GM12891 (cell line): ENCODE measurements at regions not wholly inside any gene's neighbourhood (a gene's known extent, or its start where the extent isn't known, plus 50 kb on each side); places are given as distances from the start of the nearest gene placed in this dataset.
"Not testable (repeated sequence)": the region's sequence is repeated elsewhere in the genome, so short reads cannot be mapped to it uniquely, and the experiment has no call there.

ENCODE experiments used
- DNase-seq: peaks from one replicate; pipeline ENCODE4 v3.0.0; 2011; ENCODE audit warnings: low spot score; ENCODE audit not compliant: insufficient read length
- FAIRE-seq: peaks from 2 replicates; lab custom pipeline; 2011; peaks lifted over from hg19 to GRCh38; lab: Jason Lieb, UNC
- PAX5 ChIP-seq: IDR thresholded peaks from 2 replicates; pipeline ENCODE4 v1.6.1; 2011; ENCODE audit warnings: low read length, moderate library complexity, mild to moderate bottlenecking; ENCODE audit not compliant: insufficient read depth, severe bottlenecking
- POLR2A ChIP-seq: IDR thresholded peaks from 2 replicates; pipeline ENCODE4 v1.6.1; 2011; ENCODE audit warnings: low read depth, low read length, control low read depth
- POLR2AphosphoS5 ChIP-seq: IDR thresholded peaks from 2 replicates; pipeline ENCODE4 v1.6.1; 2011; ENCODE audit warnings: low read depth, low read length, control low read depth
- POU2F2 ChIP-seq: IDR thresholded peaks from 2 replicates; pipeline ENCODE4 v1.6.1; 2011; ENCODE audit warnings: low read depth, mild to moderate bottlenecking, control low read depth, low read length, moderate library complexity
- SPI1 ChIP-seq: IDR thresholded peaks from 2 replicates; pipeline ENCODE4 v1.6.1; 2011; ENCODE audit warnings: low read depth, low read length, control low read depth
- TAF1 ChIP-seq: IDR thresholded peaks from 2 replicates; pipeline ENCODE4 v1.6.1; 2011; ENCODE audit warnings: low read depth, low read length, control low read depth

DNA sequence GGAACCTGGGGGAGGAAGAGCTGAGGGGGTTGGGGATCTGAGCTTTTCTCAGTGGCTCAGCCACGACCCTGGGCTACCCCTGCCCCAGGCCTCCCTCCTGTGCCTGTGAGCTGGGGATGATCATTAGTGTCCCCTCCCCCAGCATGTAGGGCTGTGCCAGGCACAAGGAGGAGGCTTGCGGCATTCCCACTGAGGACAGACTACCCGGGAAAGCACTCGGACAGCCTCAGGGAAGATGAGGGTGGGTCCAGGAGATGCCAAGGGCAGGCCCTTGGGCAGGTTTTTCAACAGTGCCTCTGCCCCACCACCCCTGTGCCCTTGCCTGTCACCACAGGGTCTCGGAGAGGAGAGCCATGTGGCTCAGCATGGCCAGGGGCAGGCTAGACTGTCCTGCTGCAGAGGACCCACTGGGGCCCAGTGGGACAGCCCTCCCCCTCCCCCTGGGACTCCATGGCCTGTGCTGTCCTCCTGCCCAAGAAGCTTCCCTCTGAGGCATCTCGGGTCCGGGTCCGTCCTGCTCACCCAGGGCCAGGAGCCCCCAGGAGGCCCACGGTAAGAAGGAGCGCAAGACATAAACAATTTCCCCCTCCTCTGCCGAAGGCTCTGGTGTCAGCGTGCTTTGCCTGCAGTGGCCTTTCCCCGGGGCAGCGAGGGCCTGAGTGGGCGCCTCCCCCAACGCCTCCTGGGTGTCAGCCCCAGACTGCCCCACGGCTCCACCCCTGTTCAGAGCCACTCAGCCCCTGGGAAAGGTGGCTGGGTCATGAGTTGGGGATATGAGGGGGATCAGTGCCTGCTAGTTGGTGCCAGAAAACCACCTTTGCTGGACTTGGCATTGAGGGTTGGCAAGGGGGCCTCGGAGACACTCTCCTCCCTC, 192.5 kb downstream of the GOLGA6L6 start:
- FAIRE-seq (no peak), DNase-seq (no peak)
- no peak for TF ChIP-seq SPI1
- TF ChIP-seq POLR2AphosphoS5 = no peak

GRCh38 chr15:20348291-20348899, 193.2 kb downstream of the GOLGA6L6 start:
- DNase-seq (no peak), FAIRE-seq (no peak)
- TF ChIP-seq POU2F2 (no peak), SPI1 (no peak), POLR2A (no peak), POLR2AphosphoS5 (no peak), TAF1 (no peak), PAX5 (no peak)

DNA sequence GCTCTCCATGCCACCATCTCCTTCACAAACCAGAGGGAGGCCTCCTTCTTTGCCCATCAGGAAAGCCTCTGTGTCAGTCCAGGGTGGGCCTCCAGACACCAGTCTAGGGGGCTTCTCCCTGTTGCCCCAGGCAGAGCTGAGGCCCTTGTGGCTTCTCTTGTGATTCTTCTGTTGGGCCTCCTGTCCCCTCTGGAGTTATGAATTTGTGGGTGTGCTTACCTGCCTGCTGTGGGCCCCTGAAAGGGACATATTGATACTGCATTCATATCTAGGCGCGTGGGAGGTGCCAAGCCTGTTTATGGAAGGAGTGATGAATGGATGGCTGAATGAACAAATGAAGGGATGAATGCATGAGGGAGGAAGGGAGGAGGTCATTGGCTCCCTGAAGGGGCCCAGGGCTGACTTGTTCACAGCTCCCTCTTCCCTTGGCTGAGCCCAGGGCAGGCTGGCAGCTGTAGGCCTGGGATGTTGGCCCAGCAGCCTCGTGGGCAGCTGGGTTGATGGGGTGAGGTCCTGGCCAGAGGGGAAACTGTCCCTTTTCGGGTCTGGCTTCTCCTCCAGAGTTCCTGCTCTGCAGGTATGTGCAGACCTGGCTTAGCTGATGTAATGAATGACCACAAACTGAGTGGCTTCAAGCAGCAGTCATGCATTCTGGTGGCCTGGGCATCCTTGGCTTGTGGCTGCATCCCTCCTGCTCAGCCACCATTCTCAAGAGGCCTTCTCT, 195.4 kb downstream of the GOLGA6L6 start:
- TF ChIP-seq TAF1 = no peak
- no peak for TF ChIP-seq SPI1
- no peak for TF ChIP-seq POLR2A
- no peak for TF ChIP-seq POLR2AphosphoS5
- TF ChIP-seq PAX5 = no peak
- TF ChIP-seq POU2F2 = no peak
- DNase-seq (no peak), FAIRE-seq (no peak)

- TF ChIP-seq TAF1 (no peak), SPI1 (no peak), POLR2AphosphoS5 (no peak), PAX5 (no peak), POLR2A (no peak), POU2F2 (no peak)
- no peak for DNase-seq
- FAIRE-seq = no peak
These were observed 196.1 kb downstream of the GOLGA6L6 start for GRCh38 chr15:20345401-20345958.

- TF ChIP-seq SPI1 = no peak
- TF ChIP-seq TAF1 = no peak
- TF ChIP-seq PAX5 = no peak
- no peak for TF ChIP-seq POU2F2
- no peak for TF ChIP-seq POLR2AphosphoS5
- TF ChIP-seq POLR2A = no peak
- DNase-seq (no peak), FAIRE-seq (no peak)
These were observed 196.8 kb downstream of the GOLGA6L6 start for GRCh38 chr15:20344601-20345400.

- not testable (repeated sequence) for DNase-seq, FAIRE-seq
These were observed 198.0 kb downstream of the GOLGA6L6 start for GRCh38 chr15:20343395-20344211.

GRCh38 chr15:20342601-20343394, 198.8 kb downstream of the GOLGA6L6 start:
- not testable (repeated sequence) for FAIRE-seq, DNase-seq

GRCh38 chr15:20341901-20342600, 199.5 kb downstream of the GOLGA6L6 start:
- no peak for DNase-seq
- no peak for FAIRE-seq

More at GRCh38 chr15:20341901-20342600, 199.5 kb downstream of the GOLGA6L6 start:
- no peak for TF ChIP-seq POU2F2
- no peak for TF ChIP-seq POLR2AphosphoS5
- TF ChIP-seq SPI1 = no peak
- TF ChIP-seq PAX5 = no peak
- no peak for TF ChIP-seq TAF1
- no peak for TF ChIP-seq POLR2A
